HCT116 (cell line): ENCODE measurements at regions not wholly inside any gene's neighbourhood (a gene's known extent, or its start where the extent isn't known, plus 50 kb on each side); places are given as distances from the start of the nearest gene placed in this dataset.

Source experiments
- ATAC-seq: fragments of 200-7000 bp; cut with Tn5 transposase; 2 replicates; pipeline ENCODE4 v1.9.1; 2020; ENCODE audit warnings: mild to moderate bottlenecking, moderate library complexity
- BruUV-seq: library from RNA; stranded (reverse); fragments of 400-500 nt; replicated peaks from 2 replicates; lab custom pipeline; 2021; lab: Mats Ljungman, UMichigan
- CTCF ChIA-PET: fragments of 300-600 bp; sonication (Branson Sonifier 250); formaldehyde crosslinking; loops from one replicate; lab custom pipeline; 2021; ENCODE audit warnings: antibody characterized with exemption; lab: Charles Lee
- POLR2A ChIA-PET: fragments of 300-600, 350-600 bp; sonication (Branson Sonifier 250); formaldehyde crosslinking; loops from one replicate; lab custom pipeline; 2021; ENCODE audit warnings: antibody characterized with exemption; lab: Charles Lee
- RAD21 ChIA-PET, 2 experiments: fragments of 300-600 bp; sonication (Branson Sonifier 250); formaldehyde crosslinking; loops; one replicate each; lab custom pipeline; 2023; ENCODE audit warnings: low total read pairs in 2 of 2; ENCODE audit not compliant: uncharacterized antibody in 2 of 2, unreplicated experiment in 2 of 2, low non-redundant PET in 1 of 2; lab: Charles Lee
- DNase-seq: peaks from one replicate; pipeline ENCODE4 v3.0.0-alpha.2; 2010; ENCODE audit warnings: low read depth, low spot score
- H2AFZ ChIP-seq: fragments of 200-600 bp; shearing (Covaris generic), sonication (generic); 2 replicates; pipeline ENCODE4 v1.6.1; 2017; ENCODE audit warnings: low read depth, mixed run types, mixed read lengths, antibody characterized with exemption, low read length; ENCODE audit not compliant: poor library complexity, severe bottlenecking
- H3K27ac ChIP-seq: 2 replicates; pipeline ENCODE4 v1.5.1; 2012; ENCODE audit warnings: low read depth, low read length
- H3K27me3 ChIP-seq: fragments of 200-600 bp; sonication (generic); 2 replicates; pipeline ENCODE4 v1.6.1; 2016; ENCODE audit warnings: mixed run types, low read length, mixed read lengths; ENCODE audit not compliant: insufficient read depth
- H3K36me3 ChIP-seq, 2 experiments: fragments of 200-500 bp in 1 of 2; fragments of 200-600 bp in 1 of 2; sonication (Bioruptor generic) in 1 of 2; sonication (generic) in 1 of 2; 2 replicates each; pipeline versions ENCODE4 v1.5.1 to v1.6.1; 2014 to 2016; ENCODE audit warnings: low read length in 2 of 2, inconsistent platforms in 1 of 2, mixed read lengths in 1 of 2, mixed run types in 1 of 2; ENCODE audit not compliant: insufficient read depth in 2 of 2, control insufficient read depth in 1 of 2
- H3K4me1 ChIP-seq, 2 experiments: fragments of 200-600 bp in 1 of 2; sonication (generic) in 1 of 2; 2 replicates each; pipeline versions ENCODE4 v1.5.1 to v1.6.1; 2012 to 2017; ENCODE audit warnings: low read length in 2 of 2, inconsistent platforms in 1 of 2, mild to moderate bottlenecking in 1 of 2, mixed read lengths in 1 of 2, mixed run types in 1 of 2, moderate library complexity in 1 of 2; ENCODE audit not compliant: insufficient read depth in 2 of 2, control insufficient read depth in 1 of 2
- H3K4me2 ChIP-seq: fragments of 200-600 bp; sonication (generic); 2 replicates; pipeline ENCODE4 v1.6.1; 2017; ENCODE audit warnings: mixed run types, low read length, mixed read lengths
- H3K4me3 ChIP-seq, 2 experiments: fragments of 200-600 bp in 1 of 2; sonication (generic) in 1 of 2; replicated peaks in 1 of 2; 2 replicates each; pipeline ENCODE4 v1.5.1; 2011 to 2016; ENCODE audit warnings: low read length in 2 of 2, control low read depth in 1 of 2, low read depth in 1 of 2, mild to moderate bottlenecking in 1 of 2, mixed read lengths in 1 of 2, mixed run types in 1 of 2
- H3K79me2 ChIP-seq: fragments of 200-600 bp; sonication (generic); 2 replicates; pipeline ENCODE4 v1.6.1; 2017; ENCODE audit warnings: mild to moderate bottlenecking, mixed run types, low read length, moderate library complexity, mixed read lengths; ENCODE audit not compliant: insufficient read depth
- H3K9ac ChIP-seq: fragments of 200-600 bp; sonication (generic); 2 replicates; pipeline ENCODE4 v1.6.1; 2016; ENCODE audit warnings: low read length, mixed read lengths
- H3K9me2 ChIP-seq: fragments of 200-600 bp; sonication (generic), shearing (Covaris generic); 2 replicates; pipeline ENCODE4 v1.6.1; 2017; ENCODE audit warnings: mixed run types, mild to moderate bottlenecking, moderate library complexity; ENCODE audit not compliant: insufficient read depth
- H3K9me3 ChIP-seq, 2 experiments: fragments of 200-500 bp in 1 of 2; fragments of 200-600 bp in 1 of 2; sonication (Bioruptor generic) in 1 of 2; sonication (generic) in 1 of 2; 2 replicates each; pipeline ENCODE4 v1.6.1; 2014 to 2017; ENCODE audit warnings: low read length in 2 of 2, mixed read lengths in 2 of 2, inconsistent platforms in 1 of 2, low read depth in 1 of 2, mild to moderate bottlenecking in 1 of 2, mixed run types in 1 of 2, moderate library complexity in 1 of 2; ENCODE audit not compliant: control insufficient read depth in 1 of 2, insufficient read depth in 1 of 2
- H4K20me1 ChIP-seq: fragments of 200-600 bp; sonication (generic), shearing (Covaris generic); 2 replicates; pipeline ENCODE4 v1.6.1; 2017; ENCODE audit warnings: mixed run types, mild to moderate bottlenecking, moderate library complexity; ENCODE audit not compliant: insufficient read depth
- FOSL1 ChIP-seq: IDR thresholded peaks from 2 replicates; pipeline ENCODE4 v1.6.1; 2012; ENCODE audit warnings: low read depth
- RAD21 ChIP-seq: IDR thresholded peaks from 2 replicates; pipeline ENCODE4 v1.6.1; 2012; ENCODE audit warnings: low read depth, mild to moderate bottlenecking
- intact Hi-C: fragments of 100-400 bp; cut with micrococcal nuclease; formaldehyde crosslinking; loops from 2 replicates; pipeline ENCODE4 v1.10.0; 2022
- TF ChIP-seq, protein P1 (sequence below), 3 experiments: fragments of 200-600 bp in 1 of 3; sonication (generic) in 1 of 3; IDR thresholded peaks in 2 of 3; conservative IDR thresholded peaks in 1 of 3; 2 replicates each; pipeline ENCODE4 v1.5.1; 2012 to 2017; ENCODE audit warnings: low read depth in 2 of 3, low read length in 2 of 3, antibody characterized with exemption in 1 of 3, borderline replicate concordance in 1 of 3, control low read depth in 1 of 3, mild to moderate bottlenecking in 1 of 3, mixed read lengths in 1 of 3, mixed run types in 1 of 3, moderate library complexity in 1 of 3; ENCODE audit not compliant: insufficient read depth in 1 of 3
- TF ChIP-seq, protein P2 (sequence below): IDR thresholded peaks from 2 replicates; pipeline ENCODE4 v1.6.1; 2012; ENCODE audit warnings: low read depth

DNA sequence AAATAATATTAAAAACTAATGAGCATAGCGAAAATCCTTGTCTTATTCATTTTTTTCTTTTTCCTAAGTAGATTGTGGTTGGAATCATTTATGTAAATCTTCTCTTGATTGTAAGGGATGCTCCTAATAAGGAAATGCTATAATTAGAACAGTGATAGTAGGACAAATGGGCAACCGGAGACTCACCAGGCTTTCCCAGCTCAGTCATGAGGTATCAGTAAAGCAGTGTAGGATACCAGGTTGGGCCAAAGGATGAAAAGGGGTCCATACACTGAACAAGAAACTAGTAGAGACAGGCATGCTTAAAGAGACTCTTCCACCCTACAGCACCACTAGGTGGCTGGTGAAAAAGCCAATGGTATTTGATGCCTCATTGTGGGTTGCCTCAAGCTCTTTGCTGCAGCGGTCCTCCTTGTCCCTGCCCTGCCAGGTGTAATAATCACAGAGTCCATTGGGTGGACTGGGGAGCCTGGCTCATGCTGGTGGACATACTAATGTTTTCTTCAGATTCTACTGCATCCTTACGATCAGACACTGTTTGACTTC lies 71.4 kb upstream of the FAM98A start:
- peak; percentile 16 for DNase-seq
- H3K4me2 ChIP-seq = no peak overlapping the region
- no peaks in the 10 kb centered on the region for H3K9me3 ChIP-seq
- H3K9me2 ChIP-seq = no peaks in the 10 kb centered on the region
- POLR2A ChIA-PET = no interaction called here
- H3K4me3 ChIP-seq = no peak overlapping the region
- no peaks in the 10 kb centered on the region for H3K36me3 ChIP-seq
- H3K27me3 ChIP-seq = no peaks in the 10 kb centered on the region
- intact Hi-C loops = loop anchor here (5.0 to 10.0 kb wide), 2 partner anchors 424 to 1742 kb away; no protein-coding TSS in a partner anchor
- H4K20me1 ChIP-seq = no peaks in the 10 kb centered on the region
- ATAC-seq = peak; percentile 89
- RAD21 ChIA-PET = no interaction called here
- H2AFZ ChIP-seq = no peak overlapping the region
- CTCF ChIA-PET = no interaction called here
- H3K4me1 ChIP-seq = no peaks in the 10 kb centered on the region
- no peaks in the 10 kb centered on the region for H3K79me2 ChIP-seq
- no TSS peak for BruUV-seq
- no peak overlapping the region for H3K9ac ChIP-seq
- TF ChIP-seq, protein P1, sequence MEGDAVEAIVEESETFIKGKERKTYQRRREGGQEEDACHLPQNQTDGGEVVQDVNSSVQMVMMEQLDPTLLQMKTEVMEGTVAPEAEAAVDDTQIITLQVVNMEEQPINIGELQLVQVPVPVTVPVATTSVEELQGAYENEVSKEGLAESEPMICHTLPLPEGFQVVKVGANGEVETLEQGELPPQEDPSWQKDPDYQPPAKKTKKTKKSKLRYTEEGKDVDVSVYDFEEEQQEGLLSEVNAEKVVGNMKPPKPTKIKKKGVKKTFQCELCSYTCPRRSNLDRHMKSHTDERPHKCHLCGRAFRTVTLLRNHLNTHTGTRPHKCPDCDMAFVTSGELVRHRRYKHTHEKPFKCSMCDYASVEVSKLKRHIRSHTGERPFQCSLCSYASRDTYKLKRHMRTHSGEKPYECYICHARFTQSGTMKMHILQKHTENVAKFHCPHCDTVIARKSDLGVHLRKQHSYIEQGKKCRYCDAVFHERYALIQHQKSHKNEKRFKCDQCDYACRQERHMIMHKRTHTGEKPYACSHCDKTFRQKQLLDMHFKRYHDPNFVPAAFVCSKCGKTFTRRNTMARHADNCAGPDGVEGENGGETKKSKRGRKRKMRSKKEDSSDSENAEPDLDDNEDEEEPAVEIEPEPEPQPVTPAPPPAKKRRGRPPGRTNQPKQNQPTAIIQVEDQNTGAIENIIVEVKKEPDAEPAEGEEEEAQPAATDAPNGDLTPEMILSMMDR (IDR thresholded peaks at IDR 0.05 in 2 of 3, conservative IDR thresholded peaks at IDR 0.05 in 1 of 3; ENCODE audit: borderline replicate concordance in 1 of 3, insufficient read depth in 1 of 3, low read depth in 2 of 3, low read length in 2 of 3) = peak in 2 of 3 experiments; percentile 42 to 52; a peak in 4 of 6 replicates
- TF ChIP-seq FOSL1 = no peak
- TF ChIP-seq, all 23 proteins: peak for 1
- H3K27ac ChIP-seq = no peak overlapping the region

DNA sequence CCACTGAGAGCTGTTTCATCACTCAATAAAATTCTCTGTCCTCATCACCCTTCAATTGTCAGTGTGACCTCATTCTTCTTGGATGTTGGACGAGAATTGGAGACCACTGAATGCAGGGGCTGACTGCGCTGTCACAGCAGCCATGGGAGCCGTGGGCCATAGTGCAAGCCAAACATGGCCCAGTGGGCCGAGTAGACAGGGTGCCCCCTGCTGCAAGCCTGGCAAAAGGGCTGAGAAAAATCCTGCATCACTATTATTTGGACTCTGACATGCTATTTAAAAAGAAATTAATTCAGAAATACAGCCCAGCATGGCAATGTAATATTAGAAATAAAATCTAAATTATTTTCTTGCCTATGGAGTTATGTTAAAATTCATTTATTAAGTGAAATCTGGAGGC lies 67.8 kb upstream of the FAM98A start:
- Histone ChIP-seq H4K20me1 (no peaks in the 10 kb centered on the region), H3K9ac (no peak overlapping the region), H3K27me3 (no peaks in the 10 kb centered on the region), H3K36me3 (no peaks in the 10 kb centered on the region), H3K9me2 (no peaks in the 10 kb centered on the region), H2AFZ (no peak overlapping the region), H3K4me3 (no peak overlapping the region), H3K27ac (no peak overlapping the region), H3K4me2 (no peak overlapping the region), H3K4me1 (no peaks in the 10 kb centered on the region), H3K79me2 (no peaks in the 10 kb centered on the region), H3K9me3 (no peaks in the 10 kb centered on the region)
- CTCF ChIA-PET = no interaction called here
- POLR2A ChIA-PET = no interaction called here
- RAD21 ChIA-PET = no interaction called here
- intact Hi-C loops = no loop called here
- no TSS peak for BruUV-seq
- DNase-seq (no peak), ATAC-seq (no peak)
- TF ChIP-seq, protein P2, sequence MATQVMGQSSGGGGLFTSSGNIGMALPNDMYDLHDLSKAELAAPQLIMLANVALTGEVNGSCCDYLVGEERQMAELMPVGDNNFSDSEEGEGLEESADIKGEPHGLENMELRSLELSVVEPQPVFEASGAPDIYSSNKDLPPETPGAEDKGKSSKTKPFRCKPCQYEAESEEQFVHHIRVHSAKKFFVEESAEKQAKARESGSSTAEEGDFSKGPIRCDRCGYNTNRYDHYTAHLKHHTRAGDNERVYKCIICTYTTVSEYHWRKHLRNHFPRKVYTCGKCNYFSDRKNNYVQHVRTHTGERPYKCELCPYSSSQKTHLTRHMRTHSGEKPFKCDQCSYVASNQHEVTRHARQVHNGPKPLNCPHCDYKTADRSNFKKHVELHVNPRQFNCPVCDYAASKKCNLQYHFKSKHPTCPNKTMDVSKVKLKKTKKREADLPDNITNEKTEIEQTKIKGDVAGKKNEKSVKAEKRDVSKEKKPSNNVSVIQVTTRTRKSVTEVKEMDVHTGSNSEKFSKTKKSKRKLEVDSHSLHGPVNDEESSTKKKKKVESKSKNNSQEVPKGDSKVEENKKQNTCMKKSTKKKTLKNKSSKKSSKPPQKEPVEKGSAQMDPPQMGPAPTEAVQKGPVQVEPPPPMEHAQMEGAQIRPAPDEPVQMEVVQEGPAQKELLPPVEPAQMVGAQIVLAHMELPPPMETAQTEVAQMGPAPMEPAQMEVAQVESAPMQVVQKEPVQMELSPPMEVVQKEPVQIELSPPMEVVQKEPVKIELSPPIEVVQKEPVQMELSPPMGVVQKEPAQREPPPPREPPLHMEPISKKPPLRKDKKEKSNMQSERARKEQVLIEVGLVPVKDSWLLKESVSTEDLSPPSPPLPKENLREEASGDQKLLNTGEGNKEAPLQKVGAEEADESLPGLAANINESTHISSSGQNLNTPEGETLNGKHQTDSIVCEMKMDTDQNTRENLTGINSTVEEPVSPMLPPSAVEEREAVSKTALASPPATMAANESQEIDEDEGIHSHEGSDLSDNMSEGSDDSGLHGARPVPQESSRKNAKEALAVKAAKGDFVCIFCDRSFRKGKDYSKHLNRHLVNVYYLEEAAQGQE = no peak
- peak; percentile 17; the same call in 1 of the 2 replicates for TF ChIP-seq RAD21
